ENCODE measurements at regions not wholly inside any gene's neighbourhood (a gene's known extent, or its start where the extent isn't known, plus 50 kb on each side); places are given as distances from the start of the nearest gene placed in this dataset.

GRCh38 chr5:159438092-159438491, 107.8 kb upstream of the IL12B start:
- H2AFZ ChIP-seq (ENCODE audit: low read depth, low read length) = no peak overlapping the region
- H4K20me1 ChIP-seq (replicated peaks; ENCODE audit: control insufficient read depth, extremely low read depth, insufficient read depth, low read length) = no peaks in the 10 kb centered on the region
- no peaks in the 10 kb centered on the region for H3K9me1 ChIP-seq (replicated peaks; ENCODE audit: control insufficient read depth, extremely low read depth, insufficient read depth, low read length)
- FAIRE-seq (no peak), DNase-seq (ENCODE audit: low read depth, low spot score) (no peak)
- H3K9me3 ChIP-seq (replicated peaks; ENCODE audit: control insufficient read depth, insufficient read depth, low read length) = no peaks in the 10 kb centered on the region
- TF ChIP-seq GATA2 (IDR thresholded peaks at IDR 0.05; ENCODE audit: insufficient read depth, insufficient read length, low read depth, low read length) (no peak), POLR2AphosphoS5 (IDR thresholded peaks at IDR 0.05; ENCODE audit: insufficient read depth, low read depth, low read length) (no peak), MAX (IDR thresholded peaks at IDR 0.05; ENCODE audit: insufficient read depth, insufficient read length) (no peak), EZH2 (IDR thresholded peaks at IDR 0.05; ENCODE audit: borderline replicate concordance, low read depth, low read length, severe bottlenecking) (no peak), POLR2A (IDR thresholded peaks at IDR 0.05; ENCODE audit: low read depth, low read length) (no peak), FOS (IDR thresholded peaks at IDR 0.05; ENCODE audit: borderline replicate concordance, insufficient read depth, low read length) (no peak), JUN (IDR thresholded peaks at IDR 0.05; ENCODE audit: borderline replicate concordance, insufficient read depth, insufficient read length, low read depth) (no peak), MYC (IDR thresholded peaks at IDR 0.05; ENCODE audit: low read depth, low read length) (no peak)
- TF ChIP-seq, protein P1, sequence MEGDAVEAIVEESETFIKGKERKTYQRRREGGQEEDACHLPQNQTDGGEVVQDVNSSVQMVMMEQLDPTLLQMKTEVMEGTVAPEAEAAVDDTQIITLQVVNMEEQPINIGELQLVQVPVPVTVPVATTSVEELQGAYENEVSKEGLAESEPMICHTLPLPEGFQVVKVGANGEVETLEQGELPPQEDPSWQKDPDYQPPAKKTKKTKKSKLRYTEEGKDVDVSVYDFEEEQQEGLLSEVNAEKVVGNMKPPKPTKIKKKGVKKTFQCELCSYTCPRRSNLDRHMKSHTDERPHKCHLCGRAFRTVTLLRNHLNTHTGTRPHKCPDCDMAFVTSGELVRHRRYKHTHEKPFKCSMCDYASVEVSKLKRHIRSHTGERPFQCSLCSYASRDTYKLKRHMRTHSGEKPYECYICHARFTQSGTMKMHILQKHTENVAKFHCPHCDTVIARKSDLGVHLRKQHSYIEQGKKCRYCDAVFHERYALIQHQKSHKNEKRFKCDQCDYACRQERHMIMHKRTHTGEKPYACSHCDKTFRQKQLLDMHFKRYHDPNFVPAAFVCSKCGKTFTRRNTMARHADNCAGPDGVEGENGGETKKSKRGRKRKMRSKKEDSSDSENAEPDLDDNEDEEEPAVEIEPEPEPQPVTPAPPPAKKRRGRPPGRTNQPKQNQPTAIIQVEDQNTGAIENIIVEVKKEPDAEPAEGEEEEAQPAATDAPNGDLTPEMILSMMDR (IDR thresholded peaks at IDR 0.05; ENCODE audit: extremely low read depth in 1 of 2, insufficient read depth in 1 of 2, low read depth in 1 of 2, low read length in 2 of 2) = no peak
- H3K4me3 ChIP-seq (replicated peaks in 1 of 3; ENCODE audit: insufficient read depth in 1 of 3, low read depth in 1 of 3, low read length in 3 of 3) = no peak overlapping the region
- no peaks in the 10 kb centered on the region for H3K79me2 ChIP-seq (ENCODE audit: control insufficient read depth, insufficient read depth, low read length)
- no peak overlapping the region for H3K4me2 ChIP-seq (ENCODE audit: insufficient read depth, low read length)
- H3K36me3 ChIP-seq (ENCODE audit: control insufficient read depth in 2 of 2, extremely low read depth in 1 of 2, insufficient read depth in 2 of 2, low read length in 2 of 2) = no peaks in the 10 kb centered on the region
- dilution Hi-C loops (cut with MboI; ENCODE audit: extremely low pct_ligation_motif_present, low sequenced_read_pairs) (no loop called here), intact Hi-C loops (cut with micrococcal nuclease) (no loop called here)
- no peak overlapping the region for H3K9ac ChIP-seq (replicated peaks; ENCODE audit: extremely low read depth, insufficient read depth, low read length)
- H3K27ac ChIP-seq (ENCODE audit: insufficient read depth, low read depth, low read length) = no peak overlapping the region
- H3K4me1 ChIP-seq (ENCODE audit: control insufficient read depth, extremely low read depth, insufficient read depth, low read length) = no peaks in the 10 kb centered on the region
- no peaks in the 10 kb centered on the region for H3K27me3 ChIP-seq (ENCODE audit: control insufficient read depth in 2 of 2, insufficient read depth in 2 of 2, low read length in 2 of 2)
- BruUV-seq (replicated peaks) = no TSS peak
- ChIA-PET CTCF (no interaction called here), POLR2A (no interaction called here)
